Keratinocyte (primary cell): ENCODE measurements at regions not wholly inside any gene's neighbourhood (a gene's known extent, or its start where the extent isn't known, plus 50 kb on each side); places are given as distances from the start of the nearest gene placed in this dataset.
"Not testable (repeated sequence)": the region's sequence is repeated elsewhere in the genome, so short reads cannot be mapped to it uniquely, and the experiment has no call there.

ENCODE experiments used
- DNase-seq: peaks from one replicate; pipeline ENCODE4 v3.0.0-alpha.2; 2011; ENCODE audit warnings: low read depth, missing footprints, low spot score
- FAIRE-seq: peaks from 2 replicates; lab custom pipeline; 2011; peaks lifted over from hg19 to GRCh38; lab: Jason Lieb, UNC
- H2AFZ ChIP-seq: 2 replicates; pipeline ENCODE4 v1.6.0; 2012; ENCODE audit warnings: low read length, control low read depth, inconsistent platforms; ENCODE audit not compliant: control insufficient read depth
- H3K27ac ChIP-seq: 2 replicates; pipeline ENCODE4 v1.5.1; 2011; ENCODE audit warnings: low read length; ENCODE audit not compliant: control insufficient read depth, insufficient read depth
- H3K27me3 ChIP-seq: 3 replicates; pipeline ENCODE4 v1.6.0; 2011; ENCODE audit warnings: low read length; ENCODE audit not compliant: control insufficient read depth, insufficient read depth; ENCODE audit errors: extremely low read depth
- H3K36me3 ChIP-seq, 2 experiments: 2 replicates in 1 of 2; 3 replicates in 1 of 2; pipeline ENCODE4 v1.5.1; 2011; ENCODE audit warnings: low read length in 2 of 2, mild to moderate bottlenecking in 1 of 2; ENCODE audit not compliant: control insufficient read depth in 2 of 2, insufficient read depth in 2 of 2; ENCODE audit errors: extremely low read depth in 1 of 2
- H3K4me1 ChIP-seq: 3 replicates; pipeline ENCODE4 v1.5.1; 2011; ENCODE audit warnings: low read length; ENCODE audit not compliant: control insufficient read depth, insufficient read depth; ENCODE audit errors: extremely low read depth
- H3K4me2 ChIP-seq: 3 replicates; pipeline ENCODE4 v1.6.0; 2011; ENCODE audit warnings: low read depth, low read length; ENCODE audit not compliant: control insufficient read depth, insufficient read depth; ENCODE audit errors: extremely low read depth
- H3K4me3 ChIP-seq, 3 experiments: fragments of 200-600 bp in 1 of 3; sonication (generic) in 1 of 3; 2 replicates in 2 of 3; 3 replicates in 1 of 3; pipeline ENCODE4 v1.5.1; 2011 to 2016; ENCODE audit warnings: low read length in 3 of 3, mild to moderate bottlenecking in 3 of 3, control low read depth in 2 of 3, inconsistent platforms in 1 of 3, low read depth in 1 of 3, mixed read lengths in 1 of 3, mixed run types in 1 of 3, moderate library complexity in 1 of 3; ENCODE audit not compliant: control insufficient read depth in 2 of 3, insufficient read depth in 2 of 3; ENCODE audit errors: extremely low read depth in 1 of 3
- H3K79me2 ChIP-seq: 2 replicates; pipeline ENCODE4 v1.6.0; 2012; ENCODE audit warnings: low read length; ENCODE audit not compliant: control insufficient read depth, insufficient read depth
- H3K9ac ChIP-seq: 3 replicates; pipeline ENCODE4 v1.6.0; 2011; ENCODE audit warnings: low read length; ENCODE audit not compliant: control insufficient read depth, insufficient read depth; ENCODE audit errors: extremely low read depth
- H3K9me1 ChIP-seq: 3 replicates; pipeline ENCODE4 v1.6.0; 2011; ENCODE audit warnings: low read length; ENCODE audit not compliant: control insufficient read depth, insufficient read depth; ENCODE audit errors: extremely low read depth
- H3K9me3 ChIP-seq: 2 replicates; pipeline ENCODE4 v1.5.1; 2012; ENCODE audit warnings: low read depth, low read length; ENCODE audit not compliant: control insufficient read depth
- H4K20me1 ChIP-seq: 3 replicates; pipeline ENCODE4 v1.6.0; 2011; ENCODE audit warnings: low read length; ENCODE audit not compliant: control insufficient read depth, insufficient read depth; ENCODE audit errors: extremely low read depth
- EZH2 ChIP-seq: IDR thresholded peaks from one replicate; pipeline ENCODE4 v1.6.1; 2012; ENCODE audit warnings: inconsistent platforms, mild to moderate bottlenecking, low read length, moderate library complexity
- dilution Hi-C: fragments of 300-500 bp; cut with MboI; formaldehyde crosslinking; loops from one replicate; pipeline ENCODE4 v1.7.0; 2020; ENCODE audit warnings: low sequenced_read_pairs; ENCODE audit not compliant: extremely low pct_ligation_motif_present
- TF ChIP-seq, protein P1 (sequence below), 3 experiments: IDR thresholded peaks in 1 of 3; conservative IDR thresholded peaks in 1 of 3; optimal IDR thresholded peaks in 1 of 3; 2 replicates in 2 of 3; 3 replicates in 1 of 3; pipeline versions ENCODE3 to v1.5.1; 2011; ENCODE audit warnings: low read length in 3 of 3, mild to moderate bottlenecking in 3 of 3, moderate library complexity in 2 of 3, control low read depth in 1 of 3, inconsistent platforms in 1 of 3; ENCODE audit not compliant: insufficient read depth in 2 of 3; ENCODE audit errors: extremely low read depth in 1 of 3

DNA sequence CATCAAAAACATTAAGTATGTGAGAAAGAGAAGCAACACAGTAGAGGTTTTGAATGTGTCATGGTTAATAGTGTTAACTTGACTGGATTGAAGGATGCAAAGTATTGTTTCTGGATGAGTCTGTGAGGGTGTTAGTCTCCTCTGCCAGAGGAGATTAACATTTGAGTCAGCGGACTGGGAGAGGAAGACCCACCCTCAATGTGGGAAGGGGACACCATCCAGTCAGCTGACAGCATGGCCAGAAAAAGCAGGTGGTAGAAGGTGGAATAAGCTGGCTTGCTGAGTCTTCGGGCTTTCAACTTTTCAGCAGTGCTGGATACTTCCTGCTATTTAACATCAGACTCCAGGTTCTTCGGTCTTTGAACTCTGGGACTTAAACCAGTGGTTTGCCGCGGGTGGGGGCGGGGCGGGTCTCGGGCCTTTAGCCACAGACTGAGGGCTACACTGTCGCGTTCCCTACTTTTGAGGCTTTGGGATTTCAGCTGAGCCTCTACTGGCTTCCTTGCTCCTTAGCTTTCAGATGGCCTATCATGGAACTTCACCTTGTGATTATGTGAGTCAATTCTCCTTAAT is 309.9 kb upstream of the ST8SIA4 start:
- no peaks in the 10 kb centered on the region for H3K4me1 ChIP-seq
- no peak overlapping the region for H2AFZ ChIP-seq
- H3K27ac ChIP-seq = no peak overlapping the region
- no peak overlapping the region for H3K4me2 ChIP-seq
- no peaks in the 10 kb centered on the region for H3K9me3 ChIP-seq
- no peak overlapping the region for H3K9ac ChIP-seq
- FAIRE-seq (no peak), DNase-seq (no peak)
- H3K4me3 ChIP-seq = no peak overlapping the region
- no peak for TF ChIP-seq EZH2
- TF ChIP-seq, protein P1, sequence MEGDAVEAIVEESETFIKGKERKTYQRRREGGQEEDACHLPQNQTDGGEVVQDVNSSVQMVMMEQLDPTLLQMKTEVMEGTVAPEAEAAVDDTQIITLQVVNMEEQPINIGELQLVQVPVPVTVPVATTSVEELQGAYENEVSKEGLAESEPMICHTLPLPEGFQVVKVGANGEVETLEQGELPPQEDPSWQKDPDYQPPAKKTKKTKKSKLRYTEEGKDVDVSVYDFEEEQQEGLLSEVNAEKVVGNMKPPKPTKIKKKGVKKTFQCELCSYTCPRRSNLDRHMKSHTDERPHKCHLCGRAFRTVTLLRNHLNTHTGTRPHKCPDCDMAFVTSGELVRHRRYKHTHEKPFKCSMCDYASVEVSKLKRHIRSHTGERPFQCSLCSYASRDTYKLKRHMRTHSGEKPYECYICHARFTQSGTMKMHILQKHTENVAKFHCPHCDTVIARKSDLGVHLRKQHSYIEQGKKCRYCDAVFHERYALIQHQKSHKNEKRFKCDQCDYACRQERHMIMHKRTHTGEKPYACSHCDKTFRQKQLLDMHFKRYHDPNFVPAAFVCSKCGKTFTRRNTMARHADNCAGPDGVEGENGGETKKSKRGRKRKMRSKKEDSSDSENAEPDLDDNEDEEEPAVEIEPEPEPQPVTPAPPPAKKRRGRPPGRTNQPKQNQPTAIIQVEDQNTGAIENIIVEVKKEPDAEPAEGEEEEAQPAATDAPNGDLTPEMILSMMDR (optimal IDR thresholded peaks at IDR 0.05 in 1 of 3, IDR thresholded peaks at IDR 0.05 in 1 of 3, conservative IDR thresholded peaks at IDR 0.05 in 1 of 3; ENCODE audit: extremely low read depth in 1 of 3, insufficient read depth in 2 of 3, low read length in 3 of 3) = no peak
- H3K79me2 ChIP-seq = no peaks in the 10 kb centered on the region
- dilution Hi-C loops = no loop called here
- no peaks in the 10 kb centered on the region for H3K36me3 ChIP-seq
- H3K27me3 ChIP-seq = no peaks in the 10 kb centered on the region
- no peaks in the 10 kb centered on the region for H3K9me1 ChIP-seq
- H4K20me1 ChIP-seq = no peaks in the 10 kb centered on the region

DNA sequence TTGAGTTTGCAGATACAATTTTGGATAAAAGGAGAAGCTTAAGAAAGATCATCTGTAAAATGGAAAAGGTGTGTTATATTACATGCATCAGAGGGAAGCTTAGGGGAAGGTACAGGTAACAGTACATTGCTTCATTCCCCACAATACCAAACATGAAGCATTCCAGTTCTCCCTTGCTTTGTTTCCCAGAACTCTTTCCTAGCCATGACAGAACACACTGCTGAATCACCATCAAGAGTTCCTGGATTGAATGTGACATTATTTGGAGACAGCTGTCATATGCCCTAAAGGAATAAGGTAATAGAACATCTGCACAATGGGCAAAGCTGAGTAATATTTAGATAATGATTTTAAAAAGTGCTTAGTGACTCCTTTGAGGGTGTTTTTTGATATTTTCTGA is 303.5 kb upstream of the ST8SIA4 start:
- Histone ChIP-seq H3K4me2 (no peak overlapping the region), H3K9me3 (no peaks in the 10 kb centered on the region), H3K9ac (no peak overlapping the region), H3K27ac (no peak overlapping the region), H3K27me3 (no peaks in the 10 kb centered on the region), H3K36me3 (no peaks in the 10 kb centered on the region), H3K4me1 (no peaks in the 10 kb centered on the region), H4K20me1 (no peaks in the 10 kb centered on the region), H3K4me3 (no peak overlapping the region), H2AFZ (no peak overlapping the region), H3K79me2 (no peaks in the 10 kb centered on the region), H3K9me1 (no peaks in the 10 kb centered on the region)
- DNase-seq = peak; percentile 0
- TF ChIP-seq, protein P1 (optimal IDR thresholded peaks at IDR 0.05 in 1 of 3, IDR thresholded peaks at IDR 0.05 in 1 of 3, conservative IDR thresholded peaks at IDR 0.05 in 1 of 3; ENCODE audit: extremely low read depth in 1 of 3, insufficient read depth in 2 of 3, low read length in 3 of 3) = no peak
- no peak for TF ChIP-seq EZH2
- FAIRE-seq = no peak
- dilution Hi-C loops = no loop called here

DNA sequence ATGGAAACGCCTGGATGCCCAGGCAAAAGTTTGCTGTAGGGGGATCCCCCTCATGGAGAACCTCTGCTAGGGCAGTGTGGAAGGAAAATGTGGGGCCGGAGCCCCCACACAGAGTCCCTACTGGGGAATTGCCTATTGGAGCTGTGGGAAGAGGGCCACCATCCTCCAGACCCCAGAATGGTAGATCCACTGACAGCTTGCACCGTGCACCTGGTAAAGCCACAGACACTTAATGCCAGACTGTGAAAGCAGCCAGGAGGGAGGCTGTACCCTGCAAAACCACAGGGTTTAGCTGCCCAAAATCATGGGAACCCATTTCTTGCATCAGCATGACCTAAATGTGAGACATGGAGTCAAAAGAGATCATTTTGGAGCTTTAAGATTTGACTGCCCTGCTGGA is 302.0 kb upstream of the ST8SIA4 start:
- H3K4me1 ChIP-seq, DNase-seq, H2AFZ ChIP-seq, H3K9me3 ChIP-seq, dilution Hi-C loops, FAIRE-seq, H3K9me1 ChIP-seq, H3K9ac ChIP-seq, H3K4me3 ChIP-seq, H3K27ac ChIP-seq, H3K4me2 ChIP-seq, H4K20me1 ChIP-seq, H3K27me3 ChIP-seq, H3K36me3 ChIP-seq, H3K79me2 ChIP-seq: not testable (repeated sequence)

DNA sequence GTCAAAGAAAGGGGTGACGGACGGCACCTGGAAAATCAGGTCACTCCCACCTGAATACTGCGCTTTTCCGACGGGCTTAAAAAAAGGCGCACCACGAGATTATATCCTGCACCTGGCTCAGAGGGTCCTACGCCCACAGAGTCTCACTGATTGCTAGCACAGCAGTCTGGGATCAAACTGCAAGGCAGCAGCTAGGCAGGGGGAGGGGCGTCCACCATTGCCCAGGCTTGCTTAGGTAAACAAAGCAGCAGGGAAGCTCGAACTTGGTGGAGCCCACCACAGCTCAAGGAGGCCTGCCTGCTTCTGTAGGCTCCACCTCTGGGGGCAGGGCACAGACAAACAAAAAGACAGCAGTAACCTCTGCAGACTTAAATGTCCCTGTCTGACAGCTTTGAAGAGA is 277.3 kb upstream of the ST8SIA4 start:
- H2AFZ ChIP-seq, H3K9me1 ChIP-seq, H3K27ac ChIP-seq, DNase-seq, H4K20me1 ChIP-seq, H3K4me1 ChIP-seq, H3K79me2 ChIP-seq, H3K4me2 ChIP-seq, H3K9me3 ChIP-seq, H3K9ac ChIP-seq, H3K36me3 ChIP-seq, H3K4me3 ChIP-seq, FAIRE-seq, H3K27me3 ChIP-seq, dilution Hi-C loops: not testable (repeated sequence)
